ENCODE measurements at regions not wholly inside any gene's neighbourhood (a gene's known extent, or its start where the extent isn't known, plus 50 kb on each side); places are given as distances from the start of the nearest gene placed in this dataset.

DNA sequence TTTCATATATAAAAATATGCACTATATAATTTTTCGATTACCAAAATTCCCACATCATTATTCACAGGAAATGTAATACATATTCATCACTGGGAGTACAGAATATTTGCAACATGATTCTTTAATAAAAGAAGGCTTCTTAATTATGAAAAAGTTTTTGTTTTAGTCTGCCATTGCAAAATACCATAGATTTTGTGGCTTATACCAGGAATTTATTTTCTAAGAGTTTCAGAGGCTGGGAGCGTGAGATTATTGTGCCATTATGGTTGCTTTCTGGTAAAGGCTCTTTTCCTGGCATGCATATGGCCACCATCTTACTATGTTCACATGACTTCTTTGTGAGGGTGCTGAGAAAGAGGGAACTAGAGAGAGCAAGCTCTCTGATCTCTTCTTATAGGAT, 306.9 kb upstream of the ADGRB3 start:
- TF ChIP-seq, protein P1, sequence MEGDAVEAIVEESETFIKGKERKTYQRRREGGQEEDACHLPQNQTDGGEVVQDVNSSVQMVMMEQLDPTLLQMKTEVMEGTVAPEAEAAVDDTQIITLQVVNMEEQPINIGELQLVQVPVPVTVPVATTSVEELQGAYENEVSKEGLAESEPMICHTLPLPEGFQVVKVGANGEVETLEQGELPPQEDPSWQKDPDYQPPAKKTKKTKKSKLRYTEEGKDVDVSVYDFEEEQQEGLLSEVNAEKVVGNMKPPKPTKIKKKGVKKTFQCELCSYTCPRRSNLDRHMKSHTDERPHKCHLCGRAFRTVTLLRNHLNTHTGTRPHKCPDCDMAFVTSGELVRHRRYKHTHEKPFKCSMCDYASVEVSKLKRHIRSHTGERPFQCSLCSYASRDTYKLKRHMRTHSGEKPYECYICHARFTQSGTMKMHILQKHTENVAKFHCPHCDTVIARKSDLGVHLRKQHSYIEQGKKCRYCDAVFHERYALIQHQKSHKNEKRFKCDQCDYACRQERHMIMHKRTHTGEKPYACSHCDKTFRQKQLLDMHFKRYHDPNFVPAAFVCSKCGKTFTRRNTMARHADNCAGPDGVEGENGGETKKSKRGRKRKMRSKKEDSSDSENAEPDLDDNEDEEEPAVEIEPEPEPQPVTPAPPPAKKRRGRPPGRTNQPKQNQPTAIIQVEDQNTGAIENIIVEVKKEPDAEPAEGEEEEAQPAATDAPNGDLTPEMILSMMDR (IDR thresholded peaks at IDR 0.05; ENCODE audit: low read length), result no peak
- TF ChIP-seq EZH2 (optimal IDR thresholded peaks at IDR 0.05; ENCODE audit: low read depth, low read length), result no peak
